NCI-H1105 (cell line): ENCODE measurements at regions not wholly inside any gene's neighbourhood (a gene's known extent, or its start where the extent isn't known, plus 50 kb on each side); places are given as distances from the start of the nearest gene placed in this dataset.

Experiments used
- DNase-seq: peaks from one replicate; lab custom pipeline; 2025; lab: John Stamatoyannopoulos, UW

- no peak for DNase-seq
Measured at GRCh38 chr3:67790043-67790442, 135.6 kb upstream of the SUCLG2 start.

DNA sequence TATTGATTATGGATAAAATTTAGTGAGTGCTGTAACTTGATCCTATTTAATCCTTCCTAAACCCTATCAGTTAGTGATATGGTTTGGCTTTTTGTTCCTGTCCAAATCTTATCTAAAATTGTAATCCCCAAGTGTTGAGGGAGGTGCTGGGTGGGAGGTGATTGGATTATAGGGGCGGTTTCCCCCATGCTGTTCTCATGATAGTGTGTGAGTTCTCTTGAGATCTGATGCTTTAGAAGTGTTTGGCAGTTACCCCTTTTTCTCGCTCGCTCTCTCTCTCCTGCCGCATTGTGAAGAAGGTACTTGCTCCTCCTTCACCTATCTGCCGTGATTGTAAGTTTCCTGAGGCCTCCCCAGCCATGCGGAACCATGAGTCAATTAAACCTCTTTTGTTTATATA lies 134.0 kb upstream of the SUCLG2 start:
- no peak for DNase-seq

DNA sequence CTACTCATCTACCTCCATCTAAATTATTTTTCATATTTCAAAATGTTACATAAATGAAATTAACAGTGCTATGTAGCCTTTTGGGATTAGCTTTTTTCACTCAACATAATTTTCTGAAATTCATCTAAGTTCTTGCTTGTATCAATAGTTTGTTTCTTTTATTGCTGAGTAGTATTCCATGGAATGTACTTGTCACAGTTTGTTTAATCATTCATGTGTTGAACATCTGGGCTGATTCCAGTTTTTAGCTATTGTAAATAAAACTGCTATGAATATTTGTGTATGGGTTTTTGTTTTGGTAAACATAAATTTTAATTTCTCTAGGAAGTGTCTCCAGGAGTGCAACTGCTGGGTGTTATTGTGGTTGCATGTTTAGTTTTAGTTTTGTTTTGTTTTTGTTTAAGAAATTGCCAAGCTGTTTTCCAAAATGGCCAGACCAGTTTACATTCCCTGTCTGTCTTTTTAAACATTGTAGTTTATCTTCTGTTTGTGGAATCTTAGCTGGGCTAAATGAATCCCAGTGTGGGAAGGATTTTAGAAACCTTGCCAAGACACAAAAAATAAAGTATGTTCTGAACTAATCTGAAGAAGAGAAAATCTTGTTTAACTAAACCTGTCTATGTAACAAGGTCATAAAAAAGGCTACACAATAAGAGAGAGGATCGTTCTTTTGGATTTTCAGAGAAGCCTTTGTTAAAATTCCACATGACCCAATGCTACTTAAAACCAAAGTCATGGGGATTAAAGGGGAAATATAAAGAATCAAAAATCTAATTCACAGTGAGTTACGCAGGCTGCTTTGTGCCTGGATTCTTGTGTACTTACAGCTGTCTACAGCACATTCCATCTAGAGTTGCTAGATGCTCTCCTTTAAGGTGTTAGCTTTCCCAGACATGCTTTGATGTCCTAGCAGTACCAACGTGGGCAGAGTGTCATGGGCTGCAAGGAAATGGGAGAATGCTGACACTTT lies 129.2 kb upstream of the SUCLG2 start:
- DNase-seq = no peak

DNA sequence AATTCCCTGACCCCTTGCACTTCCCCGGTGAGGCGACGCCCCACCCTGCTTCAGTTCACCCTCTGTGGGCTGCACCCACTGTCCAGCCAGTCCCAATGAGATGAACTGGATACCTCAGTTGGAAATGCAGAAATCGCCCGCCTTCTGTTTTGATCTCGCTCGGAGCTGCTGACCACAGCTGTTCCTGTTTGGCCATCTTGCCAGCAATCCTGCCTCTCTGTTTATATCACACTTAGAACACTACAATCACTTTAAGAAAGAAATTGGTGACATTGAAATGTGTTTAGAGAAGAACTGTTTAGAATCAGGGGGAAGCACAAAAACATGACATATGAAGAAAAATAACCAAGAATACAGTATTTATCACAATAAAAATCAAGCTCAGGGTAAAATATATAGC lies 127.5 kb upstream of the SUCLG2 start:
- no peak for DNase-seq

DNA sequence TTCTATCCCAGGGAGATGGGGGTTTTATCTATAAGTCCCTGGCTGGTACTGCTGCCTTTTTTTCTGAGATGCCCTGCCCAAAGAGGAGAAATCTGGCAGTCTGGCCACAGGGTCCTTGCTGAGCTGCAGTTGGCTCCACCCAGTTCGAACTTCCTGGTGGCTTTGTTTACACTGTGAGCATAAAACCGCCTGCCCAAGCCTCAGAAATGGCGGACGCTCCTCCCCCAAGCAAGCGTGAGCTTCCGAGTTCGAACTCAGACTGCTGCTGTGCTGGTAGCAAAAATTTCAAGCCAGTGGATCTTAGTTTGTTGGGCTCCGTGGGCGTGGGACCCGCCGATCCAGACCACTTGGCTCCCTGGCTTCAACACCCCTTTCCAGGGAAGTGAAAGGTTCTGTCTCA lies 126.8 kb upstream of the SUCLG2 start:
- no peak for DNase-seq

DNA sequence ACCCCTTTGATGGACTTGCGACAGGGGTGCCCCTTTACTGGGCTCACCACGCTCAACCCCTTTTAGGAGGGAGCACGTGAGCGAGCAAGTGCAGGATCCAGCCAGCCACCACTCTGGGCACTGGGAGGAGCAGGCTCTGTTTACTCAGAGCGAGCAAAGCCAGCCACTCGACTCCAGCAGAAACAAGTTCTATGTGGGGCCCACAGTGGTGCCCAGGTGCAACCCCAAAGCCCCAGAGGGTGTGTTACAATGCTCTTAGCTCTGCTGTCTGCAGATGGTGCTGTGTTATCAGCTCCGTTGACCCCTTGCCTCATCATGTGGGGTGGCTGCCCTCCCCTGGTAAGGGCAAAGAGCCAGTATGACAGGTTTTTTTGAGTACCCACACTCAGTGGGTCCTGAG lies 120.3 kb upstream of the SUCLG2 start:
- no peak for DNase-seq

- DNase-seq = no peak
Measured at GRCh38 chr3:67765575-67765974, 111.2 kb upstream of the SUCLG2 start.

GRCh38 chr3:67745296-67745695 lies 90.9 kb upstream of the SUCLG2 start:
- DNase-seq = no peak

DNA sequence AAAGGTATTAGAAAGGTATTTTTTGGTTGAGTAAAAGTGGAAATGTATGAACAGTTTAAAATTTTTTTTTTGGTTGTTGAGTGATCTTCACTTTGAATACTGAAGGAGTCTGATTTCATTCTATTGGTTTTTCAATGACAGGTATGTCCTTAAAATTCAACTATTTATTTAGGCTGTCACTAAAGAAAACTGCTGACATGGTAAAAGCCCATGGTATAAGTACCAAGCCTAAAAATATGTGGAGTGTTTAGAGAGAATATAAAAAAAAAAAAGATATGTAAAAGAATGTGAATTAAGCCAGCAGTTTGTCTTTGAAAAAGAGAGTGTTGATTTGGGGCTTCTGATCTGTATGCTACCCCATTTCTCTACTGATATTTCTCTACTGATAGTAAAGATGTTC lies 90.3 kb upstream of the SUCLG2 start:
- DNase-seq = no peak

GRCh38 chr3:67739851-67740250 lies 85.4 kb upstream of the SUCLG2 start:
- no peak for DNase-seq

DNA sequence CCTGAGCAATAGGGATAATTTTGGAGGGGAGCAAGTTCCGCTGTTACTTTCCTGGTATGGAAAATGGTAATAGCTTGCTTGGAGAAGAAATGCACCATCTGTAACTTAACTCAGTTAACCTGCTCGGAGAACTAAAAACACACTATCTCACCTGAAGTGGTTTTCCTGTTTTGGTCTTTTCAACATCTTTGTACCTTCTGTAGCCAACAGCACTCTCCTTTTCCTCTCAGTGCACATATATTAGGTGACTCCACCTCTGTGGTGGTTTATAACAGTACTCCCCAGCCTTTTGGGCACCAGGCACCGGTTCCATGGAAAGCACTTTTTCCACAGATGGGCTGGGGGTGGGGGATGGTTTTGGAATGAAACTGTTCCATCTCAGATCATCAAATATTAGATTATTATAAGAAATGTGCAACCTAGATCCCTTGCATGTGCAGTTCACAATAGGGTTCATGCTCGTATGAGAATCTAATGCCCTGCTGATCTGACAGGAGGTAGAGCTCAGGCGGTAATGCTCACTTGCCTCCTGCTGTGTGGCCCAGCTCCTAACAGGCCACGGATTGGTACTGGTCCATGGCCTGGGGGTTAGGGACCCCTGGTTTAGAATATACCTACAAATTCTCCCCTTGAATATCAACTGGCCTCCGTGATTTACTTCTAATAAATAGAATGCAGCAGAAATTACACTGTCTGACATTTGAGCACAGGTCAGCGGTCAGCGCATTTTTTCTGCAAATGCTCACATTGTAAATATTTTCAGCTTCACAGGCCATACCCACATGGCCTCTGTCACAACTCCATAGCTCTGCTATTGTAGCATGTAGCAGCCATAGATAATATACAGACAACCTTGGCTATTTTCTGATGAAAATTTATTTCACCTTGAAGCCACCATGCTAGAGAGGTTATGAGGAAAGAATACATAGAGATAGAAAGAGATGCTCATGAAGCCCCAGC lies 83.8 kb upstream of the SUCLG2 start:
- no peak for DNase-seq

GRCh38 chr3:67737140-67737539 lies 82.7 kb upstream of the SUCLG2 start:
- DNase-seq = no peak

- no peak for DNase-seq
Measured at GRCh38 chr3:67733269-67733950, 79.0 kb upstream of the SUCLG2 start.

DNA sequence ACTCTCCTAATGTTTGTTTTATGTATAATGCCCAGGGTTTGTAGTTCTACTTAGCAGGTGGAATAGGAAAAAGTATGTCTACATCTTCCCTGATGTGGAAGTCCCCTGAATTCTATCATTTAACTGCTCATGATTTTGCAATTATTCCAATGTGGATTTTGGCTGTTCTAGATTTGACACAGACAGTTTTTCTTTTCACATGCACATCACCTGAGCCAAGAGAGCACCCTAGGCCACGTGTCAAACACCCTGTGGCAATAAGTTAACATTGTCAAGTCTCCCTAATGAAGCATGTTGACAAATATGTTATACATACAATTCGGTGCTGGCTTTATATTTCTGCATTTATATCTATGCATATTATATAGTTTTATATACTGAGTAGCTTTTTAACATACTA lies 70.0 kb upstream of the SUCLG2 start:
- DNase-seq = no peak

DNA sequence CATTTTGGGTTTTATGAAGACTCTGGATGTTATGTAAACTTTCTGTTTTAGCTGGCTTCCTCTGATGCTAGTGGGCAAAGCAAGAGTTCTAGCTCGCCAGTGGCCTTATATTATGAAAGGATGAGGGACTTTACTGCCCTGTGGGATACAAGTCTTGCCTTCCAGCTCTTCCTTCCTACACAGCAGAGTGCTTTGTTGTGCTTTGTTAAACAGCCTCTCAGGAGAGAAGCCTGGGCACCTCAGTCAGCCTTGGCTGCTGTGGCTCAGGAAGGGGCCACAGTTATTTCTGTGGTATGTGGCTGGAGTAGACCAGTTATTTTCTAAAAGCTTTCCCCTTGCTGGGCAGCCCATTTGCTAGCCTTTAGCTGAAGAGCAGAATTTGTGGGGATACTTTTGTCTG lies 69.5 kb upstream of the SUCLG2 start:
- DNase-seq = no peak

GRCh38 chr3:67719333-67719732 lies 64.9 kb upstream of the SUCLG2 start:
- DNase-seq = no peak

GRCh38 chr3:67715971-67716370 lies 61.6 kb upstream of the SUCLG2 start:
- DNase-seq = no peak

DNA sequence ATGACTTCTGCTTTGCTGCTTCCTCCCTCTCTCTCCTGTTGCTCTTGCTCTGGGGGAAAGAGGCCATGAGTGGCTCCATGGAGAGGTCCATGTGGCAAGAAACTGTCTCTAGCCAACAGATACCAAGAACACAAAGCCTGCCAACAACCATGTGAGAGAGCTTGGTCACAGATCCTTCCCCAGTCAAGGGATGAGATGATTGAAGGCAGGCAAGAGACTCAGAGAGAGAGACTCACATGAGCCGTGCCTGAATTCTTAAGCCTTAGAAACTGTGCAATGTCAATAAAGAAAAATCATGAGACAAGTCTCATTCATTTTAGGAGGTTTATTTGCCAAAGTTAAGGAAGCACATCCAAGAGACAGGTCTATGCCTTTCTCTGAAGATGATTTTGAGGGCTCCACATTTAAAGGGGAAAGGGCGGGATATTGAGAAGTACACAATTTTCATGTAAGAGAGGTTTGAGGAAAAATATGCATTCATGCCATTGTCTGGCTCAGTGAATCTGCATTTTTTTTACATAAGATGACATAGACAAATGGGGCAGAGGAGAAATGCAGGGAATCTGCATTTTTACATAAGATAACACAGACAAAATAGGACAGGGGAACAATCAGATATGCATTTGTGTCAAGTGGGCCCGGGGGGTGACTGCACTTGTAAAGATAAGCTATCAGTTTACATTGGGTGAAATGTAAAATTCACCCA lies 59.5 kb upstream of the SUCLG2 start:
- DNase-seq = no peak

- DNase-seq = no peak
Measured at GRCh38 chr3:67712259-67712658, 57.8 kb upstream of the SUCLG2 start.

- DNase-seq = no peak
Measured at GRCh38 chr3:67710396-67710795, 56.0 kb upstream of the SUCLG2 start.

DNA sequence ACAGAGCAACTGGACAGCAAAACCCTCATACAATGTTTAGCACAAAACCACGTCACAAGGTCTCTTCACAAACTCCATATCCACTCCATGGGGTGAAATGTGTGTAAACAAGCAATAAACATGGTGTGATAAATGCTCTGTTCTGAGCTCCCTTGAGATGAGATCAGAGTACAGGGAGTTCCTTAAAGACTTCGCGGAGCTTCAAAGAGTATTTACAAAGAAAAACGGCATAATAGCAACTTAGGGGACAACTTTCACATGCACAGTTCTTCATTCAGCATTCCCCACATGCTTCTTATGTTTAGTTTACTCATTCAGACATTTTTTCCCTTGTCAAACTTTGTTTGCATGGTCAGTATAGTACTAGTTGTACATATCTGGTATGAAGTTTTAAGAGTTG lies 52.5 kb upstream of the SUCLG2 start:
- no peak for DNase-seq

GRCh38 chr3:67704322-67704721 lies 49.9 kb upstream of the SUCLG2 start:
- no peak for DNase-seq
